B cell (primary cell): ENCODE measurements at regions not wholly inside any gene's neighbourhood (a gene's known extent, or its start where the extent isn't known, plus 50 kb on each side); places are given as distances from the start of the nearest gene placed in this dataset.

ENCODE experiments used
- ATAC-seq: fragments of 200-7000 bp; cut with Tn5 transposase; one replicate; pipeline ENCODE4 v1.10.0; 2021; ENCODE audit warnings: low read depth, mild to moderate bottlenecking, moderate number of reproducible peaks, moderate library complexity
- CTCF ChIA-PET: fragments of 350-600 bp; sonication (Branson Sonifier 250); formaldehyde crosslinking; loops from one replicate; lab custom pipeline; 2021; ENCODE audit warnings: antibody characterized with exemption, inconsistent platforms; lab: Charles Lee
- POLR2A ChIA-PET: fragments of 350-600 bp; sonication (Branson Sonifier 250); formaldehyde crosslinking; loops from one replicate; lab custom pipeline; 2021; ENCODE audit warnings: antibody characterized with exemption; lab: Charles Lee
- DNase-seq: peaks from one replicate; pipeline ENCODE4 v3.0.0; 2013
- H2AFZ ChIP-seq: 2 replicates; pipeline ENCODE4 v1.6.1; 2012; ENCODE audit warnings: mild to moderate bottlenecking, low read depth, low read length; ENCODE audit not compliant: insufficient read depth, poor library complexity, severe bottlenecking
- H3K27ac ChIP-seq, 2 donors: 1 replicate in 1 of 2; 2 replicates in 1 of 2; pipeline ENCODE4 v1.5.1; 2012 to 2013; ENCODE audit warnings: low read length in 2 of 2, mild to moderate bottlenecking in 2 of 2, moderate library complexity in 1 of 2
- H3K27me3 ChIP-seq, 4 experiments: fragments of 200-600 bp in 1 of 4; sonication (generic) in 1 of 4; replicated peaks in 1 of 4; 1 replicate in 2 of 4; 2 replicates in 2 of 4; pipeline versions ENCODE4 v1.6.1 to v1.7.0; 2013 to 2016; ENCODE audit warnings: low read length in 3 of 4, mild to moderate bottlenecking in 2 of 4, mixed read lengths in 1 of 4, moderate library complexity in 1 of 4; ENCODE audit not compliant: insufficient read depth in 4 of 4, control insufficient read depth in 3 of 4; ENCODE audit errors: control extremely low read depth in 1 of 4
- H3K36me3 ChIP-seq, 2 experiments: replicated peaks in 1 of 2; 1 replicate in 1 of 2; 2 replicates in 1 of 2; pipeline versions ENCODE4 v1.6.1 to v1.7.1; 2013; ENCODE audit warnings: low read length in 1 of 2; ENCODE audit not compliant: insufficient read depth in 2 of 2, control insufficient read depth in 1 of 2; ENCODE audit errors: control extremely low read depth in 1 of 2, extremely low read depth in 1 of 2
- H3K4me1 ChIP-seq, 2 donors: fragments of 200-600 bp in 1 of 2; sonication (generic) in 1 of 2; 1 replicate in 1 of 2; 2 replicates in 1 of 2; pipeline versions ENCODE4 v1.5.1 to v1.6.1; 2013 to 2017; ENCODE audit warnings: low read length in 2 of 2; ENCODE audit not compliant: control insufficient read depth in 2 of 2, insufficient read depth in 2 of 2
- H3K4me2 ChIP-seq: replicated peaks from 2 replicates; pipeline ENCODE3; 2012; ENCODE audit warnings: mild to moderate bottlenecking, low read depth, low read length; ENCODE audit not compliant: poor library complexity, severe bottlenecking
- H3K4me3 ChIP-seq, 5 experiments: fragments of 200-600 bp in 1 of 5; sonication (generic) in 1 of 5; 1 replicate in 3 of 5; 2 replicates in 2 of 5; pipeline versions ENCODE4 v1.5.1 to v1.7.0; 2011 to 2016; ENCODE audit warnings: low read length in 4 of 5, mild to moderate bottlenecking in 4 of 5, low read depth in 2 of 5, control low read depth in 1 of 5, moderate library complexity in 1 of 5; ENCODE audit not compliant: insufficient read depth in 1 of 5; ENCODE audit errors: control extremely low read depth in 1 of 5, extremely low read depth in 1 of 5
- H3K79me2 ChIP-seq: fragments of 200-600 bp; sonication (generic); one replicate; pipeline ENCODE4 v1.6.0; 2016; ENCODE audit warnings: low read length; ENCODE audit not compliant: control insufficient read depth, insufficient read depth
- H3K9ac ChIP-seq: fragments of 200-600 bp; sonication (generic); 2 replicates; pipeline ENCODE4 v1.6.1; 2017; ENCODE audit warnings: mild to moderate bottlenecking, low read length, moderate library complexity
- H3K9me3 ChIP-seq, 3 donors: one replicate each; pipeline versions ENCODE4 v1.6.1 to v1.7.1; 2013; ENCODE audit warnings: low read length in 2 of 3; ENCODE audit not compliant: control insufficient read depth in 2 of 3, insufficient read depth in 1 of 3; ENCODE audit errors: control extremely low read depth in 1 of 3
- H4K20me1 ChIP-seq: 2 replicates; pipeline ENCODE4 v1.6.0; 2012; ENCODE audit warnings: mild to moderate bottlenecking, low read length; ENCODE audit not compliant: insufficient read depth, control insufficient read depth, poor library complexity, severe bottlenecking
- H3K27ac Mint-ChIP-seq: one replicate; pipeline ENCODE4 v1.8.0; 2021; ENCODE audit warnings: mixed read lengths
- H3K27me3 Mint-ChIP-seq: one replicate; pipeline ENCODE4 v1.8.0; 2021; ENCODE audit warnings: mixed read lengths
- H3K4me1 Mint-ChIP-seq: one replicate; pipeline ENCODE4 v1.8.0; 2021; ENCODE audit warnings: mixed read lengths
- H3K4me3 Mint-ChIP-seq: one replicate; pipeline ENCODE4 v1.8.0; 2021; ENCODE audit warnings: mixed read lengths
- H3K9me3 Mint-ChIP-seq: one replicate; pipeline ENCODE4 v1.8.0; 2022; ENCODE audit warnings: mixed read lengths; ENCODE audit not compliant: insufficient read depth
- EZH2 ChIP-seq: IDR thresholded peaks from 2 replicates; pipeline ENCODE4 v1.6.1; 2012; ENCODE audit warnings: borderline replicate concordance, low read depth, mild to moderate bottlenecking, moderate library complexity, low read length; ENCODE audit not compliant: insufficient read depth, poor library complexity, severe bottlenecking
- WGBS: methylation state at CpG from one replicate; pipeline ENCODE4 v1.1.5; 2013; ENCODE audit warnings: missing lambda C conversion rate; ENCODE audit not compliant: insufficient coverage; 5-methylcytosine and 5-hydroxymethylcytosine counted together
- intact Hi-C: fragments of 100-400 bp; cut with micrococcal nuclease; formaldehyde crosslinking; loops from one replicate; pipeline ENCODE4 v1.10.0; 2022
- TF ChIP-seq, protein P1 (sequence below): fragments of 200-600 bp; IDR thresholded peaks from one replicate; pipeline ENCODE4 v1.8.0; 2022; ENCODE audit warnings: antibody characterized with exemption, mild to moderate bottlenecking

DNA sequence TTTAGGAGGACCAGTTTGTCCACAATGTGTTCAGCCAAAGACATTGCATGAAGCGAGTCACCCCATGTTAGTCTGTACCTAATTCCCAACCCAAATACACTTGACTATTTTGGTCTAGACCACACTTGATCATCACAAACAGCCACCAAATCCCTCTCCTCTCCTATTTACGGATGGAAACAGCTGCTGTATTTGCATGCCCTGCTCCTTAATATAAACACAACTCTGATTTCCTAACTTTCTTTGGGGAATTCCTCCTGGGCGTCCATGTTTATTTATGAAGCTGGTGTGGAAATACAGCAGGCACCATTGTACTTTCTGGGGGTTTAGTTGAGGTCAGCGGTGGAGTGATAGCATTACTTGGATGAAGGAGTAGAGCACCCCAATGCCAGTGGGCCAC, 235.2 kb downstream of the TLE3 start:
- H3K27ac Mint-ChIP-seq, result no peak overlapping the region
- Histone ChIP-seq H3K4me3 (no peak overlapping the region), H3K27ac (no peak overlapping the region), H3K4me1 (peaks cover 9 to 11% of the 10 kb centered on the region in 2 donors), H3K79me2 (no peaks in the 10 kb centered on the region), H2AFZ (no peak overlapping the region), H3K36me3 (no peaks in the 10 kb centered on the region), H3K9ac (no peak overlapping the region), H3K9me3 (no peaks in the 10 kb centered on the region), H4K20me1 (no peaks in the 10 kb centered on the region), H3K4me2 (no peak overlapping the region), H3K27me3 (peaks cover 0 to 11% (median 2%) of the 10 kb centered on the region in 4 experiments)
- ChIA-PET CTCF (interaction anchor here (2.1 kb wide), 1 partner anchor 10 kb away, joined by 5 read pairs; no protein-coding TSS in a partner anchor), POLR2A (no interaction called here)
- WGBS, result 100% methylated on average over 2 of the region's 4 CpGs
- no peak for TF ChIP-seq EZH2
- TF ChIP-seq, protein P1, sequence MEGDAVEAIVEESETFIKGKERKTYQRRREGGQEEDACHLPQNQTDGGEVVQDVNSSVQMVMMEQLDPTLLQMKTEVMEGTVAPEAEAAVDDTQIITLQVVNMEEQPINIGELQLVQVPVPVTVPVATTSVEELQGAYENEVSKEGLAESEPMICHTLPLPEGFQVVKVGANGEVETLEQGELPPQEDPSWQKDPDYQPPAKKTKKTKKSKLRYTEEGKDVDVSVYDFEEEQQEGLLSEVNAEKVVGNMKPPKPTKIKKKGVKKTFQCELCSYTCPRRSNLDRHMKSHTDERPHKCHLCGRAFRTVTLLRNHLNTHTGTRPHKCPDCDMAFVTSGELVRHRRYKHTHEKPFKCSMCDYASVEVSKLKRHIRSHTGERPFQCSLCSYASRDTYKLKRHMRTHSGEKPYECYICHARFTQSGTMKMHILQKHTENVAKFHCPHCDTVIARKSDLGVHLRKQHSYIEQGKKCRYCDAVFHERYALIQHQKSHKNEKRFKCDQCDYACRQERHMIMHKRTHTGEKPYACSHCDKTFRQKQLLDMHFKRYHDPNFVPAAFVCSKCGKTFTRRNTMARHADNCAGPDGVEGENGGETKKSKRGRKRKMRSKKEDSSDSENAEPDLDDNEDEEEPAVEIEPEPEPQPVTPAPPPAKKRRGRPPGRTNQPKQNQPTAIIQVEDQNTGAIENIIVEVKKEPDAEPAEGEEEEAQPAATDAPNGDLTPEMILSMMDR, result no peak
- DNase-seq, result no peak
- peaks cover 8% of the 10 kb centered on the region for H3K4me1 Mint-ChIP-seq
- H3K27me3 Mint-ChIP-seq, result peaks cover 27% of the 10 kb centered on the region
- no peak overlapping the region for H3K4me3 Mint-ChIP-seq
- H3K9me3 Mint-ChIP-seq, result no peaks in the 10 kb centered on the region
- intact Hi-C loops, result no loop called here
- ATAC-seq, result no peak

DNA sequence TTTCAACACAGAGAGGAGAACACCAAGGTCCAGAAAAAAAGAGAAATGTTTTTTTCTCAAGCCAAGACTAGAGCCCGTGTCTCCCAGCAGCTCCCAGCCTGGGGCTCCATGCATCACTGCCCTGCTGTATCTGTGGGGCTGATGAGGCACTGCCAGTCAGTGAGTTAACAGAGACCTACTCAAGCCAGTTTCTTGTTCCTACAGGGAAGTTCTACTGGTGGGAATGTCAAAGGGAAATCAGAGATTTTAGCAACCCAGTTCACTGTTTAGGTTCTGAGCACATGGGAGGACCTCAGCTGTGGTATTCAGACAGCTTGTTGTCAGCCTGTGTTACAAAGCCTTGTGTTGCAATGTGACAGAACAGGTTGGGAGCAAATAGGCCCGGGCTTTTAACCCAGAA, 234.3 kb downstream of the TLE3 start:
- Histone ChIP-seq H3K36me3 (no peaks in the 10 kb centered on the region), H3K4me2 (no peak overlapping the region), H3K9ac (no peak overlapping the region), H3K9me3 (no peaks in the 10 kb centered on the region), H3K27me3 (peaks cover 0 to 13% (median 3%) of the 10 kb centered on the region in 4 experiments), H2AFZ (no peak overlapping the region), H3K79me2 (no peaks in the 10 kb centered on the region), H3K27ac (no peak overlapping the region), H4K20me1 (no peaks in the 10 kb centered on the region), H3K4me3 (no peak overlapping the region), H3K4me1 (peaks cover under 1 to 2% of the 10 kb centered on the region in 2 donors)
- ChIA-PET CTCF (interaction anchor here (0.6 to 2.1 kb wide), 3 partner anchors 9 to 571 kb away, joined by 3 to 5 read pairs (median 3); no protein-coding TSS in a partner anchor), POLR2A (no interaction called here)
- Mint-ChIP-seq H3K9me3 (no peaks in the 10 kb centered on the region), H3K27ac (no peak overlapping the region), H3K4me3 (no peak overlapping the region), H3K27me3 (peaks cover 23% of the 10 kb centered on the region), H3K4me1 (peaks cover 2% of the 10 kb centered on the region)
- 78% methylated on average over 2 of the region's 2 CpGs for WGBS
- intact Hi-C loops, result no loop called here
- DNase-seq (no peak), ATAC-seq (no peak)
- TF ChIP-seq, protein P1, result no peak
- TF ChIP-seq EZH2, result no peak
